GM23338 (cell line): ENCODE measurements at regions not wholly inside any gene's neighbourhood (a gene's known extent, or its start where the extent isn't known, plus 50 kb on each side); places are given as distances from the start of the nearest gene placed in this dataset.

Experiments used
- ATAC-seq: fragments of 200-7000 bp; cut with Tn5 transposase; 3 replicates; pipeline ENCODE4 v1.9.1; 2020
- DNase-seq: peaks from one replicate; pipeline ENCODE4 v3.0.0-alpha.2; 2015; ENCODE audit warnings: low spot score
- H2AFZ ChIP-seq: fragments of 200-600 bp; sonication (generic); 2 replicates; pipeline ENCODE4 v1.8.0; 2016; ENCODE audit warnings: antibody characterized with exemption, mild to moderate bottlenecking, moderate library complexity
- H3F3A ChIP-seq: fragments of 200-600 bp; sonication (generic); replicated peaks from 2 replicates; pipeline ENCODE4 v1.8.0; 2017; ENCODE audit warnings: antibody characterized with exemption, mixed run types, low read depth
- H3K27ac ChIP-seq: fragments of 200-600 bp; sonication (generic); 2 replicates; pipeline ENCODE4 v1.6.1; 2016; ENCODE audit warnings: low read depth
- H3K27me3 ChIP-seq: fragments of 200-600 bp; sonication (generic); 2 replicates; pipeline ENCODE4 v1.8.0; 2016; ENCODE audit warnings: mild to moderate bottlenecking, mixed run types, moderate library complexity; ENCODE audit not compliant: insufficient read depth
- H3K36me3 ChIP-seq: fragments of 200-600 bp; sonication (generic); 2 replicates; pipeline ENCODE4 v1.8.0; 2016; ENCODE audit warnings: mild to moderate bottlenecking; ENCODE audit not compliant: insufficient read depth
- H3K4me1 ChIP-seq: fragments of 200-600 bp; sonication (generic); 2 replicates; pipeline ENCODE4 v1.8.0; 2016; ENCODE audit warnings: mild to moderate bottlenecking, moderate library complexity; ENCODE audit not compliant: insufficient read depth
- H3K4me2 ChIP-seq: fragments of 200-600 bp; sonication (generic); 2 replicates; pipeline ENCODE4 v1.7.1; 2017; ENCODE audit warnings: mixed run types
- H3K4me3 ChIP-seq: fragments of 200-600 bp; sonication (generic); 2 replicates; pipeline ENCODE4 v1.6.1; 2016; ENCODE audit warnings: mixed run types
- H3K79me2 ChIP-seq: fragments of 200-600 bp; sonication (generic); replicated peaks from 2 replicates; pipeline ENCODE4 v1.8.0; 2017; ENCODE audit warnings: mild to moderate bottlenecking; ENCODE audit not compliant: insufficient read depth
- H3K9me2 ChIP-seq: fragments of 200-600 bp; sonication (generic); 2 replicates; pipeline ENCODE4 v1.8.0; 2017; ENCODE audit not compliant: insufficient read depth
- H4K20me1 ChIP-seq: fragments of 200-600 bp; sonication (generic); replicated peaks from 2 replicates; pipeline ENCODE4 v1.8.0; 2017; ENCODE audit warnings: mild to moderate bottlenecking; ENCODE audit not compliant: insufficient read depth
- H3K27ac Mint-ChIP-seq: 2 replicates; pipeline ENCODE4 v1.8.0; 2020; ENCODE audit warnings: inconsistent platforms, mild to moderate bottlenecking, moderate library complexity, mixed read lengths
- H3K27me3 Mint-ChIP-seq: 3 replicates; pipeline ENCODE4 v1.8.0; 2022; ENCODE audit warnings: low read depth, mild to moderate bottlenecking, moderate library complexity, mixed read lengths, inconsistent platforms; ENCODE audit not compliant: insufficient read depth, poor library complexity
- H3K36me3 Mint-ChIP-seq: 3 replicates; pipeline ENCODE4 v1.8.0; 2021; ENCODE audit warnings: low read depth, mild to moderate bottlenecking, inconsistent platforms, moderate library complexity, mixed read lengths
- H3K4me1 Mint-ChIP-seq: 3 replicates; pipeline ENCODE4 v1.8.0; 2020; ENCODE audit warnings: mild to moderate bottlenecking, inconsistent platforms, mixed read lengths
- H3K4me3 Mint-ChIP-seq: 3 replicates; pipeline ENCODE4 v1.8.0; 2021; ENCODE audit warnings: moderate library complexity, mild to moderate bottlenecking, inconsistent platforms, mixed read lengths
- H3K9me3 Mint-ChIP-seq: 3 replicates; pipeline ENCODE4 v1.8.0; 2020; ENCODE audit warnings: moderate library complexity, mild to moderate bottlenecking, inconsistent platforms, mixed read lengths
- CREB1 ChIP-seq: fragments of 250-450 bp; sonication (Bioruptor Pico); IDR thresholded peaks from 2 replicates; pipeline ENCODE4 v1.5.0; 2020; ENCODE audit warnings: low read depth, mild to moderate bottlenecking, moderate library complexity
- CTCF ChIP-seq, 2 experiments: fragments of 200-600 bp in 1 of 2; sonication (generic) in 1 of 2; conservative IDR thresholded peaks; 2 replicates each; pipeline versions ENCODE4 v1.5.1 to v1.6.1; 2016 to 2017; ENCODE audit warnings: antibody characterized with exemption in 2 of 2, low read depth in 2 of 2, mild to moderate bottlenecking in 2 of 2, moderate library complexity in 1 of 2
- ETS1 ChIP-seq: IDR thresholded peaks from 2 replicates; pipeline ENCODE4 v1.6.1; 2016; ENCODE audit warnings: antibody characterized with exemption
- EZH2 ChIP-seq: fragments of 200-600 bp; sonication (generic); IDR thresholded peaks from one replicate; pipeline ENCODE4 v1.8.0; 2017; ENCODE audit warnings: antibody characterized with exemption, mild to moderate bottlenecking, low read depth; ENCODE audit not compliant: unreplicated experiment
- EZH2phosphoT487 ChIP-seq: fragments of 200-600 bp; sonication (generic); IDR thresholded peaks from one replicate; pipeline ENCODE4 v1.8.1; 2018; ENCODE audit warnings: antibody characterized with exemption; ENCODE audit not compliant: unreplicated experiment
- JUNB ChIP-seq: IDR thresholded peaks from one replicate; pipeline ENCODE4 v1.6.1; 2016; ENCODE audit warnings: antibody characterized with exemption; ENCODE audit not compliant: unreplicated experiment
- NANOG ChIP-seq: IDR thresholded peaks from 2 replicates; pipeline ENCODE4 v1.6.1; 2016; ENCODE audit warnings: antibody characterized with exemption, borderline replicate concordance
- POLR2AphosphoS5 ChIP-seq: IDR thresholded peaks from 2 replicates; pipeline ENCODE4 v1.6.1; 2016; ENCODE audit warnings: antibody characterized with exemption, low read depth
- REST ChIP-seq: IDR thresholded peaks from one replicate; pipeline ENCODE4 v1.6.1; 2018; ENCODE audit warnings: antibody characterized with exemption; ENCODE audit not compliant: unreplicated experiment
- STAT1 ChIP-seq: IDR thresholded peaks from one replicate; pipeline ENCODE4 v1.6.1; 2016; ENCODE audit warnings: antibody characterized with exemption; ENCODE audit not compliant: unreplicated experiment
- ZNF114 ChIP-seq: fragments of 250-450 bp; sonication (Bioruptor Pico); IDR thresholded peaks from 2 replicates; pipeline ENCODE4 v1.5.0; 2020; ENCODE audit warnings: mild to moderate bottlenecking, moderate library complexity
- ZNF331 ChIP-seq: fragments of 250-450 bp; sonication (Bioruptor Pico); IDR thresholded peaks from 2 replicates; pipeline ENCODE4 v1.5.0; 2020; ENCODE audit warnings: low read depth, mild to moderate bottlenecking, moderate library complexity
- ZNF462 ChIP-seq: fragments of 250-450 bp; sonication (Bioruptor Pico); IDR thresholded peaks from 2 replicates; pipeline ENCODE4 v1.5.0; 2020; ENCODE audit warnings: mild to moderate bottlenecking, moderate library complexity

- Histone ChIP-seq H3K27ac (no peak overlapping the region), H3K27me3 (no peaks in the 10 kb centered on the region), H3F3A (no peaks in the 10 kb centered on the region), H3K79me2 (no peaks in the 10 kb centered on the region), H3K36me3 (no peaks in the 10 kb centered on the region), H2AFZ (no peak overlapping the region), H3K9me2 (peaks cover 22% of the 10 kb centered on the region), H4K20me1 (no peaks in the 10 kb centered on the region), H3K4me3 (no peak overlapping the region), H3K4me1 (no peaks in the 10 kb centered on the region), H3K4me2 (no peak overlapping the region)
- peaks cover 2% of the 10 kb centered on the region for H3K27me3 Mint-ChIP-seq
- H3K4me3 Mint-ChIP-seq: no peak overlapping the region
- DNase-seq (no peak), ATAC-seq (no peak)
- H3K9me3 Mint-ChIP-seq: no peaks in the 10 kb centered on the region
- no peaks in the 10 kb centered on the region for H3K4me1 Mint-ChIP-seq
- H3K27ac Mint-ChIP-seq: no peak overlapping the region
- no peaks in the 10 kb centered on the region for H3K36me3 Mint-ChIP-seq
- TF ChIP-seq ZNF114 (CRISPR knock-in tag): no peak
- TF ChIP-seq EZH2: no peak
- TF ChIP-seq CREB1 (CRISPR knock-in tag): no peak
- no peak for TF ChIP-seq STAT1
- TF ChIP-seq CTCF (conservative IDR thresholded peaks at IDR 0.05; ENCODE audit: low read depth in 2 of 2): no peak
- no peak for TF ChIP-seq ZNF331 (CRISPR knock-in tag)
- no peak for TF ChIP-seq REST
- TF ChIP-seq EZH2phosphoT487: no peak
- no peak for TF ChIP-seq ETS1
- TF ChIP-seq ZNF462 (CRISPR knock-in tag): no peak
- TF ChIP-seq JUNB: no peak
- no peak for TF ChIP-seq POLR2AphosphoS5
- no peak for TF ChIP-seq NANOG
These were observed 268.3 kb upstream of the MAF start for GRCh38 chr16:79868841-79869240.
